ENCODE measurements at regions not wholly inside any gene's neighbourhood (a gene's known extent, or its start where the extent isn't known, plus 50 kb on each side); places are given as distances from the start of the nearest gene placed in this dataset.
A peak's percentile ranks its signal among the peaks of the same experiment; 100 is the strongest.
"Not testable (repeated sequence)": the region's sequence is repeated elsewhere in the genome, so short reads cannot be mapped to it uniquely, and the experiment has no call there.

- DNase-seq (ENCODE audit: low read depth in 2 of 2) = not testable (repeated sequence)
Observed at GRCh38 chr2:181737302-181737701, 57.0 kb upstream of the NEUROD1 start.

DNA sequence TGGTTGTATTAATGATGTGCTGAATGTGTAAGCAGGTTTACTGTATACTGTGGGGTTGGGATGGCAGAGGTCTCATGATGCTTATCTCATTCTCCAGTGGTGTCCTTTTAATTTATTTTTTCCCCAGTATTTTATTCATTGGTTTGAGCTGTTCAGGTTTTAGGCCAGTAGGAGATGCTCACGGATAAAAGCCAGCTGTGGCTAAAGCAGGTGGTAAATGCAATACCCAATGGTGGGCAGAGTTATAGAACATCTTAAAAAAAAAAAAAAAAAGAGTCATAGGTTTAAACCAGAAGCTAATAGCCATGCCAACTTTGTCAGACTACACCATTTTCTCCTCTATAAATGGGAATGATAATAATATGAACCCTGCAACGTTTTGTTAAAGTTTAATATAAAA is 57.8 kb upstream of the NEUROD1 start:
- DNase-seq (ENCODE audit: low read depth in 2 of 2) = no peak

- DNase-seq (ENCODE audit: low read depth in 2 of 2) = no peak
Observed at GRCh38 chr2:181738563-181738962, 58.2 kb upstream of the NEUROD1 start.

DNA sequence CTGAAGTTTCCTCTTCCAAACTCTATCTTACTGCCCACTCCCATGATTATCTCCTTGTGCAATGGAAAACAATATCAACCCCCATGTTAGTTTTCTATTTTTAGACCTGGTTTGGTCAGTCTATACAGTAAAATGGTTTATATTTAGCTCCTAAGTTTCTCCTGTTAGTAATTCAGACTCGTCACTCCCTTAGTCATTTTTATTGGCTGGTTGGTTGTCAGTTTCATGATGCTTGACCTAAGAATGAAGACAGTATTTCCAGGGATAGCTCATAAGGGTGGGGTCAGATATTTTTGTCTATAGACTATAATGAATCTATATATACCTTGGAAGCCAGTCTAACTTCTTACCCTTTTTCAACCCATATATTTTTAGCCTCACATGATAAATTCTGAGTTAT is 61.4 kb upstream of the NEUROD1 start:
- no peak for DNase-seq (ENCODE audit: low read depth in 2 of 2)

GRCh38 chr2:181742361-181742760 is 62.0 kb upstream of the NEUROD1 start:
- no peak for DNase-seq (ENCODE audit: low read depth in 2 of 2)

- DNase-seq (ENCODE audit: low read depth in 2 of 2) = peak in 1 of 2 experiments; percentile 8
Observed at GRCh38 chr2:181742922-181743722, 62.8 kb upstream of the NEUROD1 start.

DNA sequence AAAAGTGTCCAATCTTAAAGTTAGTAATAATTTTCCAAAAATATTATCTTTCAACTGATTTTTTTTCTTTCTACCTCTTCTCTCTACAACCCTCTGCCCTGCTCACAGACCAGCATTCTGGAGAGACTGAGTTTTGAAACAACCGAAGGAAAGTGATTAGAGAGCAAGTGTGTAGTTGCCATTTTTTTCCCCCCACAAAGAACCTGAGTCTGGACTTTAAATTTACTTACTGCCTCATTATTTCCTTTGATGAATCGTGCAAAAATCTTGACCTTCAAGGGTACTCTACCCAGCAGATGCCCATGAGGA is 63.4 kb upstream of the NEUROD1 start:
- DNase-seq (ENCODE audit: low read depth in 2 of 2) = no peak

DNA sequence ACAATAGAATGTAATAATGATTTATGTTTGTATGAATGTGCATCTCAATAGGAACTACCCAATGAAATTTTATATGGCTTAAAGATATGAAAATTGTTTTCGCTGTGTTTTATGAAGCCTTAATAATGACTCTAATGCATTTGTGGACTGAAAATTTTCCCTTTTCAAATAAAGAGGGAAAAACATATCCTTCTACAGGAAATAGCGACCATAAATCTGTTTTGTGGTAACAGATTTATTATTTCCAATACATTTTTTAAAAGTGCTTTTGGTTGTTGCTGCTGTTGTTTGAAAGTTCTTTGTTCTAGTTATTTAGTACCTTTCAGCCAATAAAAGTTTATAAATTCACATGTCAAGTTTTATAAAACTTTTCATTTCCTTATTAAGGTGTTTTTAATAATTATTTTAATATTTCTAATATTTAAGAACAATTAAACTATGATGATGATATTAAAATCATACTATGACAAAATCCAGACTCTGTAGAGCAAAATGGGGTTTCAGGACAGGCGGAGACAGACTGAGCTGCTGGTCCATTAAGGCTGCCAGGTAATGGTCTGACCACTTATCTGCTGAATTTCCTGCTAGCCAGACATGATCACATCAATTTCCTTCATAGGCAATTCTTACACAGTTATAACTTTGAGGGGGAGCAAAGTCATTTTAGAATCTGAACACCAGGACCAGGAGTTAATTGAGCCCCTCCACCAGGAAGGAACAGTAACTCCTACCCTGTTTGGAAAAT is 65.7 kb upstream of the NEUROD1 start:
- no peak for DNase-seq (ENCODE audit: low read depth in 2 of 2)

- DNase-seq (ENCODE audit: low read depth in 2 of 2) = no peak
Observed at GRCh38 chr2:181746844-181747243, 66.5 kb upstream of the NEUROD1 start.

DNA sequence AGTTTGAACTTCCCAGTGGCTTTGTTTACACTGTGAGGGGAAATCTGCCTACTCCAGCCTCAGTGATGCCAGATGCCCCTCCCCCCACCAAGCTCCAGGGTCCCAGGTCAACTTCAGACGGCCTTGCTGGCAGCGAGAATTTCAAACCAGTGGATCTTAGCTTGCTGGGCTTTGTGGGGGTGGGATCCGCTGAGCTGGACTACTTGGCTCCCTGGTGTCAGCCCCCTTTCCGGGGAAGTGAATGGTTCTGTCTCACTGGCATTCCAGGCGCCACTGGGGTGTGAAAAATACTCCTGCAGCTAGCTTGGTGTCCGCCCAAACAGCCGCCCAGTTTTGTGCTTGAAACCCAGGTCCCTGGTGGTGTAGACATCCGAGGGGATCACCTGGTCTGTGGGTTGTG is 70.0 kb upstream of the NEUROD1 start:
- no peak for DNase-seq (ENCODE audit: low read depth in 2 of 2)

DNA sequence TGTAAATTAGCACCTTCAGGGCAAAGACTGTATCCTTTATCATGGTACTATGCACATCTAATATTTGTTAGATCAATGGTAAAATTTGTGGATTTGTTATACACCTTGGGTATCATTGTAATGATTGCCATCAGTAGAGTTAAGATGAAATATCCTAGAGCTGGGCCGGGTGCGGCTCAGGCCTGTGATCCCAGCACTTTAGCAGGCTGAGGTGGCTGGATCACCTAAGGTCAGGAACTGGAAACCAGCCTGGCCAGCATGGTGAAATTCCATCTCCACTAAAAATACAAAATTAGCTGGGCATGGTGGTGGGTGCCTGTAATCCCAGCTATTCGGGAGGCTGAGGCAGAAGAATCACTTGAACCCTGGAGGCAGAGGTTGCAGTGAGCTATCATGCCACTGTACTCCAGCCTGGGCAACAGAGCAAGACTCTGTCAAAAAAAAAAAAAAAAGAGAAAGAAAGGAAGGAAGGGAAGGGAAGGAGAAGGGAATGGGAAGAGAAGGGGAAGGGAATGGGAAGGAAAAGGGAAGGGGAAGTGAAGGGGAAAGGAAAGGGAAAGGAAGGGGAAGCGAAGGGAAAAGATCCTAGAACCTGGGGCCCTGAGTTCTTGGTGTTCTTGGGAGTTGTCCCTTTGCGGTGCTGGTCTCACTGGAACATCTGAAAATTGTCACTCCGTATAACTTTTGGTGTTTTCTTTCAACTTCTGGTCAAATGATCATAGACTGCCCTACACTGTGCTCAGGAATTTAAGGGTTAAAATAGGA is 71.1 kb upstream of the NEUROD1 start:
- no peak for DNase-seq (ENCODE audit: low read depth in 2 of 2)

DNA sequence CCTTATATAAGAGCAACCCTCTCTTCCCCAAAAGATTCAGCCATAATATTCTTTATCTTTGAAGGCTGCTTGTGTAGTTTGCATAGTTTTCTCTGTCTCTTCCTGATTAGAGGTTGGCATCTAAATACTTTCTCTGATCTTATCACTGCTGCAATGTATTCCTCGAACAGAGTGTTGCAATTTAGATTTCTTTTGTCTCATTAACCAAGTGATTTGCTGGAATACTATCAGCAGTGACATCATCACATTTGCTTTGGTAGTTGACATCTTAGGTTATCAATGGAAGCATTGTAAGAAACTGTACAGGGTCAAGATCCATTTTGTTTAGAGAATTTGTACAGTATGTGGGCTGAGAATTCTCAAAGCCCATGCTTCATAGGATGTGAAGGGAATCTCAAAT is 72.0 kb upstream of the NEUROD1 start:
- DNase-seq (ENCODE audit: low read depth in 2 of 2) = no peak

DNA sequence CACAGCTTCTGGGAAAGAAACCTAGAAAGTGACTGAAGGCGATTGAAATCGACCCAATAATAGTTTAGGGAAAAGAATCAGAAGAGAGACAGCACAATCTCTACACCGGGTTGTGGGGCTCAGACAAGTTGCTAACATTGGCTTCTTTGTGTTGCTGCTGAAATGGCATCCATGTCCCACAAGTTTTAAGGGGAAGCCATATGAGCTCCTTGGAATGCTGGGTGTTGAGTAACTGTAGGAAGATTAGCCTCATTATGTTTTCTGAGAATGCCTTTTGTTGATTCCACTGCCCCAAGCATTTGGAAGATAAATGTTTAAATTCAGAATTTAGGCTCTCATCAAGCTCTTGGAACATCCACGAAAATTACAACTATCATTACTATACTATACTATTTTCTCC is 73.4 kb upstream of the NEUROD1 start:
- no peak for DNase-seq (ENCODE audit: low read depth in 2 of 2)

GRCh38 chr2:181754105-181754504 is 73.8 kb upstream of the NEUROD1 start:
- DNase-seq (ENCODE audit: low read depth in 2 of 2) = no peak

GRCh38 chr2:181755181-181755580 is 74.9 kb upstream of the NEUROD1 start:
- DNase-seq (ENCODE audit: low read depth in 2 of 2) = no peak

DNA sequence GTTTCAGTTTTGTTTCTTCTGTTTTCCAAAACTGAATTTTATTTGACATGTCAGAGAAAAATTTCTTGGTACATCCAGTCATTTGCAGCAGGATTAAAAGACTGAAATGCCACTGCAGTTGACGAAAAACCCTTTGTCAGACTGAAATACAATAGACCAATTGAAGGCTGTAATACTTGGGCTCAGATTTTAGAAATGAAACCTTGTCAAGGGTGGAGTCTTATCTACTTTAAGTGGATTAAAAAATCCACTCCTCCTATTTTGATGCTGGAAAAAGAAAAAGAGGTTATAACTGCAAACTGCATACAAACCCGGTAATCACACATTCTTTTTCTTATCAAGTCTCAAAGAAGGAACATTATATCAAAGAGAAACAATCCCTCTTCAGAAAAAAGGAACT is 80.2 kb upstream of the NEUROD1 start:
- DNase-seq (ENCODE audit: low read depth in 2 of 2) = no peak

DNA sequence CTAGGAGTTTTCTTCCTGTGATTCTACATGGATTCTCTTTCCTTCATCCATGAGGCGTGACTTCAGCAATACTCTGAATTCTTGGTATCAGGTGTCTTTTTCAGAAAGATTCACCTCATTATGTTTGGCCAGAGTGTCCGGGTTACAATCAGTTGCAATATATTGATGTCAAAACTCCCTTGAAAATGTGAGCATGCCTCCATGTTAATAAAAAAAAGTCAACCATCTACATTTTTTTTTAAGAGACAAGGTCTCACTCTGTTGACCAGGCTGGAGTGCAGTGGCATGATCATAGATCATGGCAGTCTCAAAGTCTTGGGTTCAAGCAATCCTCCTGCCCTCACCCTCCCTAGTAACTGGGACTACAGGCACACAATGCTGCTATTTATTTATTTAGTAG is 80.9 kb upstream of the NEUROD1 start:
- no peak for DNase-seq (ENCODE audit: low read depth in 2 of 2)

GRCh38 chr2:181762000-181762399 is 81.7 kb upstream of the NEUROD1 start:
- DNase-seq (ENCODE audit: low read depth in 2 of 2) = no peak

DNA sequence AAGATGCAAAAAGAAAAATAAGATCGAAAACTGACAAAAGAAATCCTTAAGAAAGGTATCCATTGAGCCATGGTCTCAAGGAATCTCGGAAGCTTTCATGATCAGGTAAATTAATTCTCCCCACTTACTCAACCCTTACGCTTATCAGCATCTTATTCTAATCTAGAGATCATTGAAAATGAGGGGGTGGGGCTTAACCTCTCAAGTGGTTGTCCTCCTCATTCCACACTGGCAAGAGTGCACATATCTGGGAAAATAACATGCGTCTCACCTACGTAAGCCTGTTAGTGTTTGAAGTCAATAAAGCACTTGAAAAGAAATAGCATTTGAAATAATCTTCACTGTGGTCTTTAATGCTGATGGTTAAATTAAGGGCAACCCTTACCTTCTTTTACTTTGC is 82.5 kb upstream of the NEUROD1 start:
- DNase-seq (ENCODE audit: low read depth in 2 of 2) = no peak

- no peak for DNase-seq (ENCODE audit: low read depth in 2 of 2)
Observed at GRCh38 chr2:181763423-181763822, 83.1 kb upstream of the NEUROD1 start.

DNA sequence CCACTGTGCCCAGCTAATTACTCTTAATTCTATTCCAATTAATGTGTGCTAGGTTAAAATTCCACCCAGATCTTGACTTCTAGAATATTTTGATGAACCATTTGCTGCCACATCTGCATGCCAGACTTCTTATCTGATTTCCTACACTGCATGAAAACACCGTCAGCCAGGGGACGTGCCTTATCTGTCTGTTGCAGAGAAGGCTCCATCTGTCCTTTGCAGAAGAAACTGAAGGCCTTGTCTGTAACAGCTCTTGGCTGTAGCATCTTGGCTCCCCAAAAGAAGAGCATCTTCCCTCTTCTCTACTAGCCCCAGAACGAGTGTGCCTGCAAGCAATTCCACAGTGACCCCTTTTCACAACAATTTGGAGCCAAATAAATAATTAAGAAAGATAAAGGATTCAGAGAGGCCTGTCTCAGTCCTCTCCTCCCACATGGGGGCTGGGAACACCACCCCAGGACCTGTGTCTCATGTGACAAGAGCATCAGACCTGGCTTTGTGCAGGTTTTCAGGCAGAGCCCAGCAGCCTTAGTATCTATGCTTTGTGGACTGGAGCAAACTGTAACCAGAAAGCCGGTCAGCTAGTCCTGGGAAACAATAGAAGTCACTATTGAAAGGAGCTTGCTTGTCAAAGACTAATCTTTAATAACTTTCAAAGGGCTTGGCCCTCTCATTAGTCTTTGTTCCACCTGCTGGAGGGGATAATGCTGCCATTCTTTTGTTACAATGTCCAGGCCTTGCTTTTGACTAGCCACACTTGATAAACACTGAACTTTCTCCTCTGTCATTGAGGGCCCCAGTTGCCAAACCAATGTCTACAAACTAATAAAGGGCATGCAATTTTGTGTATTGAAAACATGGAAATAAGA is 84.0 kb upstream of the NEUROD1 start:
- DNase-seq (ENCODE audit: low read depth in 2 of 2) = no peak

DNA sequence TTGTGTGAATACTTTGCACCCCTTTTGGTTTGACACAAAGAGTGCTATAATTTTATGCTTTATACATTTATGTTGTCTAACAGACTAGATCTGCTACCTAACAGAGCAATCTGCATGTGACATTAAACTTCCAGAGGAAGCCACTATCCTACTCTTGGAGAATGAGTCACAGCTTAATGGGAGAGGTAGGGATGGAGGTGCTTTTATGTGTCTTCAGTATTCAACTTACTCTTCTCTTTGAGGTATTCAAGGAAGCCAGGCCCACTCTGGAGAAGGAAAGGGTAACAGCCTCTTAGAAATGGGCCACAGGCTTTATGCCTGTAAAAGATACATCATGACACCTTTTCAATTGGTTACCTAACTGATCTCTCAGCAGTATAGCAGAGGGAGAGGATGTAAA is 85.8 kb upstream of the NEUROD1 start:
- DNase-seq (ENCODE audit: low read depth in 2 of 2) = no peak

All from stimulated activated CD4-positive, alpha-beta T cell treated with anti-CD3 and anti-CD28 coated beads, Interleukin-12 subunit alpha, Interleukin-12 subunit beta, amount 100 ng/mL, for 24 hours (primary cell).